PC-3 (cell line): ENCODE measurements at regions not wholly inside any gene's neighbourhood (a gene's known extent, or its start where the extent isn't known, plus 50 kb on each side); places are given as distances from the start of the nearest gene placed in this dataset.

Experiments
- CTCF ChIP-seq: fragments of 300-600 bp; sonication (generic); conservative IDR thresholded peaks from 2 replicates; pipeline ENCODE4 v1.5.1; 2017; ENCODE audit warnings: antibody characterized with exemption, low read depth, mild to moderate bottlenecking, low read length
- EZH2 ChIP-seq: fragments of 300-600 bp; sonication (generic); IDR thresholded peaks from one replicate; pipeline ENCODE4 v1.6.1; 2017; ENCODE audit warnings: antibody characterized with exemption, mild to moderate bottlenecking, low read length; ENCODE audit not compliant: unreplicated experiment
- EZH2phosphoT487 ChIP-seq: fragments of 300-600 bp; sonication (generic); IDR thresholded peaks from 2 replicates; pipeline ENCODE4 v1.6.1; 2018; ENCODE audit warnings: mild to moderate bottlenecking, antibody characterized with exemption, low read length, borderline replicate concordance

GRCh38 chr1:9439074-9439761 is 100.0 kb upstream of the SLC25A33 start:
- TF ChIP-seq CTCF, result no peak
- no peak for TF ChIP-seq EZH2phosphoT487
- TF ChIP-seq EZH2, result no peak
